Cardiac muscle cell (in vitro differentiated cells and primary cell): ENCODE measurements at regions not wholly inside any gene's neighbourhood (a gene's known extent, or its start where the extent isn't known, plus 50 kb on each side); places are given as distances from the start of the nearest gene placed in this dataset.

Experiments used
- DNase-seq, 2 donors: peaks; one replicate each; pipeline versions ENCODE4 v3.0.0 to v3.0.0-alpha.2; 2010 to 2017; ENCODE audit warnings: low read depth in 1 of 2, low spot score in 1 of 2
- H3K27ac ChIP-seq: fragments of 200-600 bp; sonication (generic); 2 replicates; pipeline ENCODE4 v1.5.1; 2016
- H3K27me3 ChIP-seq: fragments of 200-600 bp; sonication (generic); 2 replicates; pipeline ENCODE4 v1.6.0; 2016; ENCODE audit warnings: control low read depth
- H3K36me3 ChIP-seq: fragments of 200-600 bp; sonication (generic); 2 replicates; pipeline ENCODE4 v1.5.1; 2016; ENCODE audit warnings: control low read depth
- H3K4me1 ChIP-seq: fragments of 200-600 bp; sonication (generic); 2 replicates; pipeline ENCODE4 v1.8.1; 2017; ENCODE audit warnings: low read depth, mild to moderate bottlenecking, mixed run types
- H3K4me3 ChIP-seq: fragments of 200-600 bp; sonication (generic); 2 replicates; pipeline ENCODE4 v1.5.1; 2016; ENCODE audit warnings: mild to moderate bottlenecking
- H3K9me3 ChIP-seq: fragments of 200-600 bp; sonication (generic); 2 replicates; pipeline ENCODE4 v1.5.1; 2017; ENCODE audit warnings: low read depth, mild to moderate bottlenecking, control low read depth
- CTCF ChIP-seq: IDR thresholded peaks from 2 replicates; pipeline ENCODE4 v1.5.1; 2012; ENCODE audit warnings: low read depth, mild to moderate bottlenecking, low read length

DNA sequence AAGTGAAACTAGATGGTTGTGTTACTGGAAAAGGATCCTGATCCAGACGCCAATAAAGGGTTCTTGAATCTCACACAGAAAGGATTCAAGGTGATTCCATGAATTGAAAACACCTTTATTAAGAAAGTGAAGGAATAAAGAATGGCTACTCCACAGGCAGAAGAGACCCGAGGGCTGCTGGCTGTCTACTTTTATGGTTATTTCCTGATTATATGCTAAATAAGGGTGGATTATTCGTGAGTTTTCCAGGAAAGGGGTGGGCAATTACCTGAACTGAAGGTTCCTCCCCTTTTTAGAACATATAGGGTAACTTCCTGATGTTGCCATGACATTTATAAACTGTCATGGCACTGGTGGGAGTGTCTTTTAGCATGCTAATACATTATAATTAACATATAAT, 50.9 kb upstream of the WARS2 start:
- Histone ChIP-seq H3K4me1 (no peaks in the 10 kb centered on the region), H3K4me3 (no peak overlapping the region), H3K36me3 (no peaks in the 10 kb centered on the region), H3K27me3 (no peaks in the 10 kb centered on the region), H3K9me3 (no peaks in the 10 kb centered on the region), H3K27ac (no peak overlapping the region)
- no peak for TF ChIP-seq CTCF
- DNase-seq: no peak

- DNase-seq: no peak
- H3K36me3 ChIP-seq: no peaks in the 10 kb centered on the region
- H3K27ac ChIP-seq: no peak overlapping the region
- no peaks in the 10 kb centered on the region for H3K9me3 ChIP-seq
- no peaks in the 10 kb centered on the region for H3K27me3 ChIP-seq
- H3K4me3 ChIP-seq: no peak overlapping the region
- H3K4me1 ChIP-seq: peaks cover 7% of the 10 kb centered on the region
- no peak for TF ChIP-seq CTCF
These were observed 63.9 kb upstream of the WARS2 start for GRCh38 chr1:119204197-119204960.

DNA sequence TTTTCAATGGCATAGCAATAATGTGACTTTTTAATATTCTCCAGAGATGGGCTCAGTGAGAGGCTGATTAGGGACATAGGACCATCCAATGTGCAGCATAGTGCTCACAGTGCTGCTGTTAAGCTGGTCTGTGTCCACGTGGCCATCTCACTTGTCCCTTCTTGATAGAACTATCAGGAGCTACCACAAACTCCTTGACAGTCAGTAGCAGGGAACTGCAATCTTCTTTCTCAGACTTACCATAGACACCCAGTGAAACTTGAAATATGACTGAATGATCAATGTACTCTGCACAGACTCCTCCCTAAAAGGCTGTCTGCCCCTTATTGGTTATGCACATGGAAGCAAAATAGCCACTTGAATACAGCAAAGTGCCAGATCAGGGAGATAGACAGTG, 64.5 kb upstream of the WARS2 start:
- peaks cover 7% of the 10 kb centered on the region for H3K4me1 ChIP-seq
- DNase-seq: no peak
- no peak overlapping the region for H3K4me3 ChIP-seq
- H3K9me3 ChIP-seq: no peaks in the 10 kb centered on the region
- H3K27ac ChIP-seq: no peak overlapping the region
- H3K36me3 ChIP-seq: no peaks in the 10 kb centered on the region
- TF ChIP-seq CTCF: no peak
- no peaks in the 10 kb centered on the region for H3K27me3 ChIP-seq

DNA sequence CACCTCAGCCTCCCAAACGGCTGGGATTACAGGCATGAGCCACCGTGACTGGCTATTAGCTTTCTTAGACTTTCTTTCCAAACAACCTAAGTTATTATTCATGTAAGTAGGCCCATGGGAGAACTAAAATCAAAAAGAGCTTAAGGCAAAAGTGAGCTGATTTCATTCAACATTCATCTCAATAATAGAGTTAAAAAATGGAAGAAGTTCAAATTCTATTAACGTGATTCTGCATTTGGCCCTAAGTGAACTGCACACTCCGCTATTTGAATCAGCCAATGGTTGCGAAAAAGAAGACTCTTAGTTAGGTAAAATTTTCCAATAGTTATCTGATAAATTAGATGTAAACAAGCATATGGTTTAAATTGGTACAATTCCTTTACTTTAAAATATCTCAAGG, 68.6 kb upstream of the WARS2 start:
- DNase-seq: no peak
- Histone ChIP-seq H3K27ac (no peak overlapping the region), H3K27me3 (no peaks in the 10 kb centered on the region), H3K4me3 (no peak overlapping the region), H3K9me3 (no peaks in the 10 kb centered on the region), H3K36me3 (no peaks in the 10 kb centered on the region), H3K4me1 (peaks cover 7% of the 10 kb centered on the region)
- no peak for TF ChIP-seq CTCF

- Histone ChIP-seq H3K9me3 (no peaks in the 10 kb centered on the region), H3K27me3 (no peaks in the 10 kb centered on the region), H3K4me3 (no peak overlapping the region), H3K27ac (no peak overlapping the region), H3K4me1 (peaks cover 7% of the 10 kb centered on the region), H3K36me3 (no peaks in the 10 kb centered on the region)
- no peak for TF ChIP-seq CTCF
- DNase-seq: no peak
These were observed 69.3 kb upstream of the WARS2 start for GRCh38 chr1:119209596-119210295.
